HG02642 (cell line): ENCODE measurements at regions not wholly inside any gene's neighbourhood (a gene's known extent, or its start where the extent isn't known, plus 50 kb on each side); places are given as distances from the start of the nearest gene placed in this dataset.
"Not testable (repeated sequence)": the region's sequence is repeated elsewhere in the genome, so short reads cannot be mapped to it uniquely, and the experiment has no call there.

Experiments used
- ATAC-seq: cut with Tn5 transposase; IDR thresholded peaks from one replicate; pipeline ENCODE4 v1.9.1; 2021; ENCODE audit warnings: mild to moderate bottlenecking; ENCODE audit not compliant: unreplicated experiment, poor library complexity

DNA sequence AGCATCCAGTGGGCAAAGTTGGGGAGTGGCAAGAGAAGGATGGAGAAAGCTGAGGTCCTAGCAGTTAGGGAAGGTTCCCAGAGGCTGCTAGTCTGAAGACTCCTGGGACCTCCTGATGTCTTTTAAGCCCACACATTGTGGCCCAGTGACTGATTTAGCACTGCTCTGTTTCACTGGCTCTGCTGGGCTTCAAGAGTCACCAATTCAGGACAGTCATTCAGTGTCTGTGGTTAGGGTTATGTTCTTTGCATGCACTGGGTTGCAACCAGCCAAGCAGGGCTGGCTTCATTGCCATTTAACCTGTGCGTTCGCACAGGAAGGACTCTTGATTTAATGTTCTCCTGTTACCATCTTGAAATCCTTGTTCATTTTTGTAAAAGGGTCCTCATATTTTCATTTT, 199.2 kb downstream of the ICOS start:
- no peak for ATAC-seq

DNA sequence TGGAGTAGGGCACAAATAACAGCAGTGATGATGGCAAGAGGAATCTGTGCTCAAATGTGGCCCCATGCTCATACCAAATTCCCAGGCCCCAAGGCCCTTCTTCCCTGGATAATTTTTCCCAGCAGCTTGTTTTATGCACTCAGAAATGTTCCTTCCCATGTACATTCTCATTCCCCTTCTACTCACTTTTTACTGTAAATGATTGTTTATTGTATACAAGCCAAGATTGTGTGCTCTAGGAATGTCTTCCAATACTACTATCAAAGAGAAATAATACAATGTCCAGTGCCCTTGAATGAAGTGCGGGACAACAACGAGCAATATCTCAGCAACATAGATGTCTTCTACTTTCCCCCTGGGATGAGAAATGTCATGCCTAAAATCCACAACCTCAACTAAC, 201.6 kb downstream of the ICOS start:
- no peak for ATAC-seq

DNA sequence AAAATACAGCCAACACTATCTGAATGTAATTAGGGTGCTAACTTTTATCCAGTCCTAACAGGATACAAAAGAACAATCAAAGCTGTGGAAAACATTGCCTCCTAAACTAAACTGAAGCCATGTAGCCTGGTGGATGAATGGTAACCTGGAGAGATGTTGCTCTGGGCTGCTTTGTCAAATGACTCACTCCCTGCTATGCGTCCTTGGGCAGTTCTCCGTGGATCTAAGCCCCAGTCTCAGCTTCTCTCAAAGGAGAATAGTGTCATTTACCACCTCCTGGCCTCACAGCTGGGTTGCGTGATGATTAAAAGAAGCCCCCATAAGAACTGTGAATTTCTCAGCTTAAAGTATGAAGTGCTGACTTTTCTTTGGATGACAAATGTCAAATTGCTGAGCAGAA, 203.7 kb downstream of the ICOS start:
- ATAC-seq, result no peak

DNA sequence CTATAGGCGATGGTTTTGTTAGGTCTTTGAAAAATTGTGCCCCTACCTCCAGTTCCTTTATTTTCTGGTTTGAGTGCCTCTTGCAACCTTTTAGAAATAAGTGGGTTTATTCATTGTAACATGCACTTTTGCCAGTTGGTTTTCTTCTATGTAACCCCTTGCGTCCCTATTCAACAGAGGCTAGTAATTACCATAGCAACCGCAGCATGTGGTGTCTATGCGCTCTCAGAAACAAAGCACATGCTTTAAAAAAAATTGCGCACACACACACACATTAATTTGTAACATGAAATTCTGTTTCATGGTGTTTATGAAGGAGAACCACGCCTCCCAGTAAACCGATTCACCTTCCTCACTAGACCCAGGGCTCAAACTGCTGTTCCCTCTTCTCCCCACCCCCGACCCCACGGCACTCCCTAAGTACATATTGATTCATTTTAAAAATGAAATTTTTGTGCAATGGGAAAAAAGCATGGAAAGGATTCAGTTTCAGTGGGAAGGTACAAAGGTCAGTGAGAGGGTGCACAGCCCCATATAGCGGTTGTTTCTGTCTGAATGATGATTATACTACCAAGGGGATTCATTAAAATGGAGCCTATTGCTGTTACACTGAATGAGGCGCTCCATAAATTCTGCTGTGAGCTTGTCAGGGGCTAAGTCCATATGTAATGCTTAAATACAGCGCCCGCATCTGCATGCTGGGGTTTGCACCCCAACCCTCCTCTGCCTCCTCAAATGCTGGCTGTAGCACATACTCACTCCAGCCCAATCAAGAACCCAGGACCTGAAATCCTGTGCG, 206.9 kb downstream of the ICOS start:
- ATAC-seq, result no peak

- no peak for ATAC-seq
Observed at GRCh38 chr2:204144492-204144891, 207.9 kb downstream of the ICOS start.

- ATAC-seq, result peak; percentile 99
Observed at GRCh38 chr2:204145263-204145751, 208.7 kb downstream of the ICOS start.

GRCh38 chr2:204145791-204146190, 209.2 kb downstream of the ICOS start:
- no peak for ATAC-seq

DNA sequence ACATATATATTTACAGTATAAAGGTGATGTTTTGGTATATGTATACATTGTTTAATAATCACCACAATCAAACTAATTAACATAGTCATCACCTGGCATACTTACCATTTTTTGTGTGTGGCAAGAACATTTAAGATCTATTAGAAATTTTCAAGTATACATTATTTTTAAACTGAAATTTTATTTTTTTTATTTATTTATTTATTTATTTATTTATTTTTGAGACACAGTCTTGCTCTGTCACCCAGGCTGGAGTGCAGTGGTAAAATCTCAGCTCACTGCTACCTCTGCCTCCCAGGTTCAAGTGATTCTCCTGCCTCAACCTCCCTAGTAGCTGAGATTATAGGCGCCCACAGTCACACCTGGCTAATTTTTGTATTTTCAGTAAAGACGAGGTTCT, 210.5 kb downstream of the ICOS start:
- ATAC-seq, result not testable (repeated sequence)

GRCh38 chr2:204150721-204151120, 214.2 kb downstream of the ICOS start:
- ATAC-seq, result no peak

GRCh38 chr2:204152616-204153015, 216.1 kb downstream of the ICOS start:
- ATAC-seq, result no peak

GRCh38 chr2:204154863-204155262, 218.3 kb downstream of the ICOS start:
- ATAC-seq, result no peak

- no peak for ATAC-seq
Observed at GRCh38 chr2:204156456-204156855, 219.9 kb downstream of the ICOS start.

DNA sequence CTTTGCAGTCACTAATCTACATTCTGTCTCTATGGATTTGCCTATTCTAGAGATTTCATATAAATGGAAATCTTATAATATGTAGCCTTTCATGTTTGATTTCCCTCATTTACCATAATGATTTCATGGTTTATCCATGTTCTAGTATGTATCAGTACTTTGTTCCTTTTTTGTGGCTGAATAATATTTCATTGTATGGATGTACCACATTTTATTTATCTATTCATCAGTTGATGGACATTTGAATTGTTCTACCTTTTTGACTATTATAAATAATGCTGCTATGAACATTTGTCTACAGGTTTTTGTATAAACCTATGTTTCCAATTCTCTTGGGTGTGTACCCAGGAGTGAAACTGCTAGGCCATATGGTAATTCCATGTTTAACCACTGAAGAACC, 221.1 kb downstream of the ICOS start:
- ATAC-seq, result no peak

DNA sequence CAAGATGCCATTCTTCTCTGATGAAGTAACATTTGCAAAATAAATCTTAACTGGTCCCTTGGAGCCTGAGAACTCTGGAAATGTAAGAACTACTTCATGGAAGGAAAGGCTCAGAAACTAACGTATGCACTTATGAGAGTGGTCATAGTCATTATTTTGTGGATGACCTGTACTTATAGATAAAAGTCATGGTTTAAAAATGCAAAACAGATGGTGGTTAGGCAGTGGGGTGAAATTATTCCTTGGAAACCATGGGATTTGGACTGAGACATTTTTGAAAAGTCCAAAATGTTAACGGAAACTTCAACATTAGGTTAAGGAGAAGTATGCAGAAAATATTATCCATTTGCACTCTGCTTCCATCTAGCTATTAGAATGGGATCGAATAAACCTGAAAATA, 223.0 kb downstream of the ICOS start:
- ATAC-seq, result no peak

GRCh38 chr2:204160989-204161388, 224.4 kb downstream of the ICOS start:
- ATAC-seq, result no peak

DNA sequence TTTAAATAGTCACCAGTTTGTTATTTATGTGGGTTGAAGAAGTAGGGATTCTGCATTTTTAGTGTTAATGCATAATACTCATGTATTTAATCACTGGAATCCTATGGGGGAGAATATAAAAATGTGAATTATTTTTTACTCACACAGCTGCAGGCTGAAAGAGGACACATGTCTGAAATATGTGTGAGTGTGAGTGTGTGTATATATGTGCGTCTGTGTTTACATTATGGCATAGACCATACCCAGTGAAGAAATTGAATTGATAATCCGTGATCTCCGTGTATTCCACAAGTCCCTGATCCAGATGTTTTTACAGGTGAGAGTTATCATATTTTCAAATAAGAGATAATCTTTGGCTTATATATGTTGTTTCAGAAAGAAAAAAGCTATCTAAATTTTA, 225.3 kb downstream of the ICOS start:
- no peak for ATAC-seq

DNA sequence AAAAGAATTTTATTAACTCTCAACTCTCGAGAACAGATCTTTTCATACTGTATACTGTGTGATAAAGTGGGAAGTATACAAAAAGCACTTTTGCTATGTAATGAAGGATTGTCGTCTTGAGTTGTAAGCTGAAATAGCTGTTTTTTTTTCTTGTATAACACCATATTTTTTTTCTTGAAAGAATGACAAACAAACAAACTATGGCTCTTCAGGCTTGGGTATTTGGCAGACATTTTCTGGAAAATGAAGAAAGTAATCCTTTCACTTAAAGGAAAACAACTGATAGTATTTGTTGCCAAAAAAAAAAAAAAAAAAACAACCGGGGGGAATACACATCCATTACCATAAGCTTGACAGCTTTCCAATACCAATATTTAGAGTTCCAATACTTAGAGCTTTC, 230.4 kb downstream of the ICOS start:
- ATAC-seq, result no peak

DNA sequence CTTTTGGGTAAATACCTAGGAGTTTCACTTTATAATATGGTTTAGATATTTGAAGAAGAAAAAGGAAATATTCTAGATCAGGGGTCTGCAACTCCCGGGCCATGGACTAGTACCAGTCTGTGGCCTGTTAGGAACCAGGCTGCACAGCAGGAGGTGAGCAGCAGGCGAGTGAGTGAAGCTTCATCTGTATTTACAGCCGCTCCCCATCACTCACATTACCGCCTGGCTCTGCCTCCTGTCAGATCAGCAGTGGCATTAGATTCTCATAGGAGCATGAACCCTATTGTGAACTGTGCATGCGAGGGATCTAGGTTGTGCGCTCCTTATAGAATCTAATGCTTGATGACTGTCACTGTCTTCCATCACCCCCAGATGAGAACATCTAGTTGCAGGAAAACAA, 231.1 kb downstream of the ICOS start:
- ATAC-seq, result not testable (repeated sequence)

GRCh38 chr2:204170411-204170810, 233.8 kb downstream of the ICOS start:
- no peak for ATAC-seq

DNA sequence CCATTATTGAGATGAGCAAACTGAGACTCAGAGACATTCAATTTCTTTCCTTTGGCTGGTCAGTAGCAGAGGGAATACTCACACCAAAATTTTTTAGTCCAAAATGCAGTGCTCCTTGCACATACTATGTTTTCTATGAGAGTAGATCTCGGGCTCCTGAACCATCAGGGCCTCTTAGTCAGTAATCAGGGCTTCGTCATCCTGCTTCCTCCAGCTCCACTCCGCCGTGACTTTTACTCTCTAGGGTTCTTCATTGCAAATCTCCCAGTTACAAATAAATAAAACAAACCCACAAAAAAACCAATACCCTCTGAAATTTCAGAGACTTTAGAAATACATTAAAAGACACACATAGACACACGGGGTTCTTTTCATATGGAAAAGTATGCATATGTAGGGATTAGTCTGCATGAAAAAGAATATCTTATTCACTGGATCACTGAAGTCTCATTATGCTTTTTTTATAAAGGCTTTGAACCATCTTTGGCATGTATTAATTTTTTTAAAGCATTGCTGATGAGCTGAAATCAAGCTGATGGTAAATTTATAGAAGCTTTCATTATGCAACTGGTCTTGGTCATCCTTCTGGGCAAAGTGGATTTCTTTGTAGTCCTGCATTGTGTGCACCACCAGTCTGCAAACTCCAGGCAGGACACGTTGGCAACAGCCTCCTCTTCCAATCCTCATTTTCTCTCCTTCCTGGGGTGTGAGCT, 235.0 kb downstream of the ICOS start:
- no peak for ATAC-seq

- ATAC-seq, result no peak
Observed at GRCh38 chr2:204172145-204172600, 235.6 kb downstream of the ICOS start.

GRCh38 chr2:204174034-204174433, 237.5 kb downstream of the ICOS start:
- ATAC-seq, result no peak
